ENCODE measurements at regions not wholly inside any gene's neighbourhood (a gene's known extent, or its start where the extent isn't known, plus 50 kb on each side); places are given as distances from the start of the nearest gene placed in this dataset.

- no peaks in the 10 kb centered on the region for H3K36me3 ChIP-seq
- no peak for TF ChIP-seq CTCF (IDR thresholded peaks at IDR 0.05 in 4 of 5, conservative IDR thresholded peaks at IDR 0.05 in 1 of 5)
- no peak for TF ChIP-seq POLR2A (IDR thresholded peaks at IDR 0.05)
- ATAC-seq (no peak), DNase-seq (no peak)
- H3K27me3 ChIP-seq: no peaks in the 10 kb centered on the region
- no peaks in the 10 kb centered on the region for H3K4me1 ChIP-seq
- intact Hi-C loops (cut with DNase I; ENCODE audit: low total_unique reads) (no loop called here), in situ Hi-C loops (cut with MboI; ENCODE audit: low sequenced_read_pairs in 4 of 4) (no loop called here)
- H3K27ac ChIP-seq: no peak overlapping the region
- no peaks in the 10 kb centered on the region for H3K9me3 ChIP-seq
- H3K4me3 ChIP-seq: no peak overlapping the region
These were observed 681.8 kb downstream of the SLC4A3 start for GRCh38 chr2:220309215-220309614.

GRCh38 chr2:220310451-220310861 is 683.0 kb downstream of the SLC4A3 start:
- in situ Hi-C loops (cut with MboI; ENCODE audit: low sequenced_read_pairs in 4 of 4) (no loop called here), intact Hi-C loops (cut with DNase I; ENCODE audit: low total_unique reads) (no loop called here)
- Histone ChIP-seq H3K27ac (no peak overlapping the region), H3K4me1 (no peaks in the 10 kb centered on the region), H3K36me3 (no peaks in the 10 kb centered on the region), H3K27me3 (no peaks in the 10 kb centered on the region), H3K4me3 (no peak overlapping the region), H3K9me3 (no peaks in the 10 kb centered on the region)
- ATAC-seq (no peak), DNase-seq (no peak)
- TF ChIP-seq POLR2A (IDR thresholded peaks at IDR 0.05): no peak
- TF ChIP-seq CTCF (IDR thresholded peaks at IDR 0.05 in 4 of 5, conservative IDR thresholded peaks at IDR 0.05 in 1 of 5): no peak

- no peak overlapping the region for H3K27ac ChIP-seq
- no peaks in the 10 kb centered on the region for H3K27me3 ChIP-seq
- H3K36me3 ChIP-seq: no peaks in the 10 kb centered on the region
- no peak overlapping the region for H3K4me3 ChIP-seq
- no peak for ATAC-seq
- intact Hi-C loops (cut with DNase I; ENCODE audit: low total_unique reads): no loop called here
- H3K9me3 ChIP-seq: no peaks in the 10 kb centered on the region
- no peaks in the 10 kb centered on the region for H3K4me1 ChIP-seq
- DNase-seq: no peak
- in situ Hi-C loops (cut with MboI; ENCODE audit: low sequenced_read_pairs in 4 of 4): no loop called here
- TF ChIP-seq POLR2A (IDR thresholded peaks at IDR 0.05) (no peak), CTCF (IDR thresholded peaks at IDR 0.05 in 4 of 5, conservative IDR thresholded peaks at IDR 0.05 in 1 of 5) (no peak)
These were observed 687.8 kb downstream of the SLC4A3 start for GRCh38 chr2:220315098-220315823.

- H3K27me3 ChIP-seq: no peaks in the 10 kb centered on the region
- H3K36me3 ChIP-seq: no peaks in the 10 kb centered on the region
- H3K27ac ChIP-seq: no peak overlapping the region
- DNase-seq (no peak), ATAC-seq (no peak)
- no peaks in the 10 kb centered on the region for H3K9me3 ChIP-seq
- H3K4me3 ChIP-seq: no peak overlapping the region
- TF ChIP-seq CTCF (IDR thresholded peaks at IDR 0.05 in 4 of 5, conservative IDR thresholded peaks at IDR 0.05 in 1 of 5) (no peak), POLR2A (IDR thresholded peaks at IDR 0.05) (no peak)
- in situ Hi-C loops (cut with MboI; ENCODE audit: low sequenced_read_pairs in 4 of 4): no loop called here
- intact Hi-C loops (cut with DNase I; ENCODE audit: low total_unique reads): no loop called here
- no peaks in the 10 kb centered on the region for H3K4me1 ChIP-seq
These were observed 690.6 kb downstream of the SLC4A3 start for GRCh38 chr2:220318037-220318436.

GRCh38 chr2:220318508-220318907 is 691.1 kb downstream of the SLC4A3 start:
- H3K27ac ChIP-seq: no peak overlapping the region
- in situ Hi-C loops (cut with MboI; ENCODE audit: low sequenced_read_pairs in 4 of 4): no loop called here
- H3K36me3 ChIP-seq: no peaks in the 10 kb centered on the region
- H3K4me3 ChIP-seq: no peak overlapping the region
- no peaks in the 10 kb centered on the region for H3K27me3 ChIP-seq
- intact Hi-C loops (cut with DNase I; ENCODE audit: low total_unique reads): no loop called here
- ATAC-seq (no peak), DNase-seq (no peak)
- H3K9me3 ChIP-seq: no peaks in the 10 kb centered on the region
- TF ChIP-seq CTCF (IDR thresholded peaks at IDR 0.05 in 4 of 5, conservative IDR thresholded peaks at IDR 0.05 in 1 of 5) (no peak), POLR2A (IDR thresholded peaks at IDR 0.05) (no peak)
- H3K4me1 ChIP-seq: no peaks in the 10 kb centered on the region

Measured in gastrocnemius medialis (tissue), 4 donors.